K562 (cell line): ENCODE measurements at regions not wholly inside any gene's neighbourhood (a gene's known extent, or its start where the extent isn't known, plus 50 kb on each side); places are given as distances from the start of the nearest gene placed in this dataset.
A peak's percentile ranks its signal among the peaks of the same experiment; 100 is the strongest.

Experiments
- ATAC-seq: fragments of 200-7000 bp; cut with Tn5 transposase; 3 replicates; pipeline ENCODE4 v1.9.1; 2020; ENCODE audit warnings: moderate library complexity
- BruUV-seq: library from RNA; stranded (reverse); fragments of 400-500 nt; replicated peaks from 2 replicates; lab custom pipeline; 2021; lab: Mats Ljungman, UMichigan
- CTCF ChIA-PET: fragments of 300-600 bp; formaldehyde crosslinking; extraction: SDS; loops from one replicate; lab custom pipeline; 2021; ENCODE audit warnings: low intra/inter-chr PET ratio; lab: Yijun Ruan, JAX
- POLR2A ChIA-PET: fragments of 300-600, 350-650 bp; sonication (Branson Sonifier 250); formaldehyde crosslinking; extraction: SDS; loops from one replicate; lab custom pipeline; 2021; ENCODE audit warnings: antibody characterized with exemption, inconsistent platforms; lab: Yijun Ruan, JAX
- DNase-seq, 4 experiments: peaks; one replicate each; pipeline versions ENCODE4 v3.0.0 to v3.0.0-alpha.2; 2011 to 2018; ENCODE audit warnings: low spot score in 3 of 4, mixed read lengths in 3 of 4; ENCODE audit errors: extremely low read depth in 1 of 4
- FAIRE-seq: peaks from 2 replicates; lab custom pipeline; 2011; peaks lifted over from hg19 to GRCh38; lab: Jason Lieb, UNC
- H2AFZ ChIP-seq: 2 replicates; pipeline ENCODE4 v1.6.0; 2011; ENCODE audit warnings: low read depth, low read length, control low read depth, inconsistent platforms
- H3K27ac ChIP-seq: fragments of 200-600 bp; 3 replicates; pipeline ENCODE4 v1.8.0; 2011; ENCODE audit warnings: low read depth, mild to moderate bottlenecking, control low read depth, inconsistent platforms, low read length, moderate library complexity, mixed read lengths; ENCODE audit errors: extremely low read depth
- H3K27me3 ChIP-seq, 2 experiments: fragments of 300-600 bp in 1 of 2; 2 replicates in 1 of 2; 3 replicates in 1 of 2; pipeline versions ENCODE4 v1.6.0 to v1.8.0; 2011; ENCODE audit warnings: inconsistent platforms in 2 of 2, low read length in 2 of 2, mild to moderate bottlenecking in 1 of 2, mixed read lengths in 1 of 2, moderate library complexity in 1 of 2; ENCODE audit not compliant: control insufficient read depth in 2 of 2, insufficient read depth in 2 of 2
- H3K36me3 ChIP-seq: fragments of 300-600 bp; 3 replicates; pipeline ENCODE4 v1.8.0; 2011; ENCODE audit warnings: mild to moderate bottlenecking, low read length, inconsistent platforms; ENCODE audit not compliant: control insufficient read depth, insufficient read depth
- H3K4me1 ChIP-seq, 2 experiments: fragments of 200-600 bp in 1 of 2; replicated peaks in 1 of 2; 2 replicates in 1 of 2; 3 replicates in 1 of 2; pipeline versions ENCODE4 v1.5.1 to v1.8.0; 2011; ENCODE audit warnings: inconsistent platforms in 2 of 2, low read length in 2 of 2, mild to moderate bottlenecking in 1 of 2, mixed read lengths in 1 of 2, moderate library complexity in 1 of 2; ENCODE audit not compliant: control insufficient read depth in 2 of 2, insufficient read depth in 2 of 2
- H3K4me2 ChIP-seq: 2 replicates; pipeline ENCODE4 v1.6.1; 2011; ENCODE audit warnings: low read length, control low read depth, inconsistent platforms, mixed read lengths; ENCODE audit not compliant: insufficient read depth
- H3K4me3 ChIP-seq: fragments of 200-600 bp; sonication (generic), shearing (Covaris generic); 2 replicates; pipeline ENCODE4 v1.5.1; 2016; ENCODE audit warnings: control low read depth, inconsistent platforms
- H3K79me2 ChIP-seq: fragments of 200-600 bp; 3 replicates; pipeline ENCODE4 v1.8.0; 2011; ENCODE audit warnings: low read length, inconsistent platforms; ENCODE audit not compliant: control insufficient read depth, insufficient read depth
- H3K9ac ChIP-seq, 2 experiments: 2 replicates each; pipeline versions ENCODE4 v1.6.0 to v1.6.1; 2011; ENCODE audit warnings: low read depth in 2 of 2, low read length in 2 of 2, control low read depth in 1 of 2, inconsistent platforms in 1 of 2, mild to moderate bottlenecking in 1 of 2, mixed read lengths in 1 of 2; ENCODE audit not compliant: insufficient read depth in 1 of 2
- H3K9me1 ChIP-seq: one replicate; pipeline ENCODE4 v1.6.0; 2011; ENCODE audit warnings: inconsistent platforms, mild to moderate bottlenecking, low read length, moderate library complexity; ENCODE audit not compliant: control insufficient read depth, insufficient read depth
- H3K9me3 ChIP-seq: replicated peaks from 2 replicates; pipeline ENCODE4 v1.5.1; 2011; ENCODE audit warnings: low read depth, low read length, inconsistent platforms; ENCODE audit not compliant: control insufficient read depth, insufficient read depth
- H4K20me1 ChIP-seq: replicated peaks from 2 replicates; pipeline ENCODE4 v1.6.1; 2011; ENCODE audit warnings: low read length, inconsistent platforms, mixed read lengths; ENCODE audit not compliant: control insufficient read depth, insufficient read depth
- ATF1 ChIP-seq, 2 experiments: fragments of 450-650 bp in 1 of 2; IDR thresholded peaks; 2 replicates each; pipeline ENCODE4 v1.6.1; 2016; ENCODE audit warnings: missing compliant biosample characterization in 1 of 2, missing genetic modification characterization in 1 of 2
- NR2C1 ChIP-seq, 2 experiments: fragments of 450-650 bp; IDR thresholded peaks; 2 replicates each; pipeline ENCODE4 v1.6.1; 2017; ENCODE audit warnings: mild to moderate bottlenecking in 2 of 2, antibody characterized with exemption in 1 of 2, inconsistent platforms in 1 of 2, missing compliant biosample characterization in 1 of 2, missing genetic modification characterization in 1 of 2
- NR2C2 ChIP-seq, 2 experiments: fragments of 200-800 bp in 1 of 2; sonication (Bioruptor generic) in 1 of 2; sonication (generic) in 1 of 2; formaldehyde crosslinking in 1 of 2; IDR thresholded peaks; 2 replicates each; pipeline versions ENCODE4 v1.6.1 to v1.8.0; 2016 to 2022; ENCODE audit warnings: mild to moderate bottlenecking in 1 of 2, missing compliant biosample characterization in 1 of 2, missing genetic modification characterization in 1 of 2, missing genetic modification reagents in 1 of 2
- ZNF253 ChIP-seq: fragments of 250-450 bp; sonication (Bioruptor Pico); conservative IDR thresholded peaks from 2 replicates; pipeline ENCODE4 v1.6.1; 2021; ENCODE audit warnings: mild to moderate bottlenecking
- WGBS: fragments of 100-300 bp; shearing (Covaris generic); methylation state at CpG from one replicate; pipeline ENCODE4 v1.1.6; 2016; ENCODE audit warnings: low coverage, mixed read lengths; ENCODE audit not compliant: insufficient coverage; ENCODE audit errors: missing lambda C conversion rate; 5-methylcytosine and 5-hydroxymethylcytosine counted together
- in situ Hi-C: fragments of 300-500 bp; cut with MboI; formaldehyde crosslinking; loops from 4 replicates; pipeline ENCODE4 v1.15.0; 2018; ENCODE audit warnings: inconsistent platforms, mixed read lengths
- intact Hi-C: fragments of 100-400 bp; cut with micrococcal nuclease; formaldehyde crosslinking; loops from 2 replicates; pipeline ENCODE4 v1.14.2; 2022

DNA sequence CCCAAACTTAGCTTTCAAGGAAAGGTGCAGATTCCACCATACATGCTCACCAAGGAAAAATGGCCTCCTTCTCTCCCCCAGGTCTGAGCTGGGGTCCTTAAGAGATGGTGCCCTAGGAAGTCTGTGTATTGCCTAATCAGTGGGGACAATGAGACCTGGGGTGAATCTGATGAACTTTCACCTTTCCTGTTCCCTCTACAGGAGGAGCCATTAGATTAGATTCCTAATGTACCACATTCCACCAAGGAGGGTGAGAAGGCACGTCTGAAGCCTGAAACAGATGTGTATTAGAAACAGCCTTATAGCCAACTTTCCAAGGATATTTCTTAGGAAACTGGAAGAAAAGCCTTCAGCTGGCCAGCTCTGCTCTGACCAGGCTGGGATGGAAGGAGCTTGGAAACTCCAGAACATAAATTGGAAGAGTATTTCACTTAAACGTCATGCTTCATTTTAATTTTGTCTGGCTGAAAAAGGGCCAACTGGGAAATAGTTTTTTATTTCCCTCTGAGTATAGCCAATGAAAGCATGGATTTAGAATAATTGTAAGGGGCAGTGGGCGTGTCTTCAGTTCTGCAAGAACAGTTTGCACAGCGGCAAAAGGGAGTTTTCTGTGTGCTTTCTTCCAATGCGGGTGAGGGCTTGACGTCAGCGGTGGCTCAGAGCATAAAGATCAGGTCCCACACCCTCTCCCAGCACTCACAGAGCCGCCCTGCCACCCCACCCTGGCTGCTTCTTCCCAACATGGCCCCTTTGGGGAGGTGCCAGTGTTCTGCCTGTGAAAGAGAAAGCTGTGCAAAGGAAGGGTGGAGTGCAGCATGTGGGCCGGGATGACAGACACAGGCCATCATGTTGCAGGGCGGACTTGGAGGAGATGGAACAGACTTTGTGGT lies 210.9 kb downstream of the ESM1 start:
- FAIRE-seq: peak; percentile 6
- POLR2A ChIA-PET: interaction anchor here (1.1 to 1.5 kb wide), 3 partner anchors 12 to 30 kb away, joined by 3 to 4 read pairs (median 4); no protein-coding TSS in a partner anchor
- no peaks in the 10 kb centered on the region for H3K9me3 ChIP-seq
- in situ Hi-C loops: no loop called here
- H3K9me1 ChIP-seq: no peaks in the 10 kb centered on the region
- no peaks in the 10 kb centered on the region for H4K20me1 ChIP-seq
- peak overlapping the region in 1 of 2 experiments; percentile 56; a peak in 1 of 4 replicates for H3K9ac ChIP-seq
- CTCF ChIA-PET: interaction anchor here (0.7 kb wide), 1 partner anchor 70 kb away, joined by 3 read pairs; no protein-coding TSS in a partner anchor
- intact Hi-C loops: no loop called here
- H3K27me3 ChIP-seq: peaks cover 7 to 9% of the 10 kb centered on the region in 2 experiments; a peak in 3 of 5 replicates
- H3K36me3 ChIP-seq: no peaks in the 10 kb centered on the region
- H3K79me2 ChIP-seq: no peaks in the 10 kb centered on the region
- peak; percentile 52 for ATAC-seq
- no peak overlapping the region for H3K4me3 ChIP-seq
- DNase-seq: peak in 1 of 4 experiments; percentile 25
- no peak overlapping the region for H3K27ac ChIP-seq
- H3K4me1 ChIP-seq: no peaks in the 10 kb centered on the region; a peak in 2 of 5 replicates
- no TSS peak for BruUV-seq
- WGBS: 11% methylated on average over 10 of the region's 10 CpGs
- H2AFZ ChIP-seq: peak overlapping the region; percentile 27; the same call in 1 of the 2 replicates
- peak overlapping the region; percentile 23; the same call in 1 of the 2 replicates for H3K4me2 ChIP-seq
- TF ChIP-seq NR2C1 (IDR thresholded peaks at IDR 0.05) (no peak), NR2C1 (tag; IDR thresholded peaks at IDR 0.05) (peak; percentile 33; the same call in 1 of the 2 replicates), NR2C2 (CRISPR knock-in tag; IDR thresholded peaks at IDR 0.05) (no peak), NR2C2 (tag; IDR thresholded peaks at IDR 0.05) (peak; percentile 29; the same call in 1 of the 2 replicates), ATF1 (CRISPR knock-in tag; IDR thresholded peaks at IDR 0.05) (no peak), ATF1 (tag; IDR thresholded peaks at IDR 0.05) (0 out of 2 replicates have a peak, but pooled peaks have one; percentile 17), ZNF253 (CRISPR knock-in tag) (no peak)
